ENCODE measurements at regions not wholly inside any gene's neighbourhood (a gene's known extent, or its start where the extent isn't known, plus 50 kb on each side); places are given as distances from the start of the nearest gene placed in this dataset.

DNA sequence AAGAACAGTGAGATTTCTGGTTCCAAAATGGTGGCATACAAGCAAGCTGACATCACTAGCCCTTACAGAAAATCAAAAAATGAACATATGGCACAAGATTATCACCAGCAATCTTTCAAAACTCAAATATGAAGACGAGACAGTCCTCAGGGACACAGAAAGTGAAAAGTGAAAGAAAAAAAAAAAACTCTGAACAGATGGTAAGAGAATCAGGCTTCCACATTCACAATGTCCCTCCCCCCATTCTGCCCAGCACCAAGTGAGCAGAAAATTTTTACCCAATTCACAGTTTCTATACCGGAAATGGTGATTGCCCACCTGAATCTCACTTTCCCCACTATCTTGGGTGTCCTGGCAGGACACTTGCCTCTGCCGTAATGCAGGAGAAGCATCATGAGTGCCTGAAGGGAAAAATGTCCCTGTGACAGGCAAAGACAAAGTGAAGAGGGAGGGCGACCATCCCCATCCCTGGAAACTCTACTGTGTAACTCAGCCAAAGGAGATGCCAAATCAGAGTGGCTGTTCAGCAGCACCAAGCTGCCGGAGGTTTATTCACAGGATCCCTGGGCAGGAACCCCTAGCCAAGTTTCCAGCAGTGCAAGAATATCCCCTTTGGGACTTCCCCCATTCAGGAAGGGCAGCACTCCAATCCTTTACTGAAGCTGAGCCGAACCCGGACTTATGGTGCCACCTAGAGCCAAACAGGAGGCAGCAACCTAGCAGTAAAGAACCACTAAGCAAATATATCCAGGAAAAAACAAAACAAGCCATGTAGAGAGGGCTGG is 312.2 kb downstream of the LRATD1 start:
- DNase-seq, result no peak
- ChIA-PET CTCF (no interaction called here), POLR2A (no interaction called here)
- Mint-ChIP-seq H3K4me1 (no peaks in the 10 kb centered on the region), H3K4me3 (no peak overlapping the region), H3K27me3 (peaks cover 5% of the 10 kb centered on the region), H3K9me3 (no peaks in the 10 kb centered on the region), H3K36me3 (ENCODE audit: low read depth) (no peaks in the 10 kb centered on the region), H3K27ac (no peak overlapping the region)

- Mint-ChIP-seq H3K9me3 (peaks cover 5% of the 10 kb centered on the region), H3K4me1 (no peaks in the 10 kb centered on the region), H3K27ac (no peak overlapping the region), H3K4me3 (no peak overlapping the region), H3K36me3 (ENCODE audit: low read depth) (no peaks in the 10 kb centered on the region), H3K27me3 (peaks cover 5% of the 10 kb centered on the region)
- DNase-seq, result no peak
- ChIA-PET POLR2A (no interaction called here), CTCF (no interaction called here)
These were observed 319.2 kb downstream of the LRATD1 start for GRCh38 chr2:14951569-14952285.

- no peak overlapping the region for H3K4me3 Mint-ChIP-seq
- CTCF ChIA-PET, result no interaction called here
- H3K9me3 Mint-ChIP-seq, result peaks cover 6% of the 10 kb centered on the region
These were observed 320.0 kb downstream of the LRATD1 start for GRCh38 chr2:14952400-14952963.

DNA sequence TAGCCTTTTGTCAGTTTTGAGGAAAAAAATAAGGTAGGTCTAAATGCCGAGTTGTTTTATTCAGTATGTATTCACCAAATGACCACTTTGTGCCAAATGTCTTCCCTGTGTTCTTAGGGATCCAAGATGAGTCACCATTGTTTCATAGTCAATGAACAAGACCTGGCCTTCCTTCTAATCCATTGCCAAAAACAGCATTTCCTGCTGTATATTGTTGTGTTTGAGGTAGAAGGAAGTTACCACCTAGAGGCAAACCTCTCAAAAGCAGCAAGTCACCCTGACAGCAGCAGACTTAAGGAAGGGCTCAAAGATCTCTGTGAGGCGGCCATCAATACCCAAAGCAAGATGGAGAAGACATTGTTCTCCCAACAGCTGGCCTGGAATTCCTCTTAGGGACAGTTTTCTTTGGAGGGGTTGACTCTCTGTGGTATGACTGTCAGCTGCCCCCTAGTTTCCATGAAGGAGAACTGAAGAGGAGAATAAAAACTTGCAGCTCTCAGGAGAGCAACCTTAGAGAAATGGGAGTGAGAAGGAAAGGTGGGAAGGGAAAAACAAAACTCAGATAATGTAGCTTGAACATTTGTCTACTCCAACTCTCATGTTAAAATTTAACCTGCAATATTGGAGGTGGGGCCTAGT is 328.3 kb downstream of the LRATD1 start:
- no peak for DNase-seq
- ChIA-PET CTCF (no interaction called here), POLR2A (no interaction called here)
- peaks cover 8% of the 10 kb centered on the region for H3K9me3 Mint-ChIP-seq
- no peaks in the 10 kb centered on the region for H3K4me1 Mint-ChIP-seq
- H3K27me3 Mint-ChIP-seq, result peaks cover 2% of the 10 kb centered on the region
- H3K27ac Mint-ChIP-seq, result no peak overlapping the region
- H3K4me3 Mint-ChIP-seq, result no peak overlapping the region
- no peaks in the 10 kb centered on the region for H3K36me3 Mint-ChIP-seq (ENCODE audit: low read depth)

More at GRCh38 chr2:14952400-14952963, 320.0 kb downstream of the LRATD1 start:
- no peaks in the 10 kb centered on the region for H3K36me3 Mint-ChIP-seq (ENCODE audit: low read depth)
- peaks cover 6% of the 10 kb centered on the region for H3K27me3 Mint-ChIP-seq
- H3K4me1 Mint-ChIP-seq, result no peaks in the 10 kb centered on the region
- POLR2A ChIA-PET, result no interaction called here
- DNase-seq, result no peak
- no peak overlapping the region for H3K27ac Mint-ChIP-seq

DNA sequence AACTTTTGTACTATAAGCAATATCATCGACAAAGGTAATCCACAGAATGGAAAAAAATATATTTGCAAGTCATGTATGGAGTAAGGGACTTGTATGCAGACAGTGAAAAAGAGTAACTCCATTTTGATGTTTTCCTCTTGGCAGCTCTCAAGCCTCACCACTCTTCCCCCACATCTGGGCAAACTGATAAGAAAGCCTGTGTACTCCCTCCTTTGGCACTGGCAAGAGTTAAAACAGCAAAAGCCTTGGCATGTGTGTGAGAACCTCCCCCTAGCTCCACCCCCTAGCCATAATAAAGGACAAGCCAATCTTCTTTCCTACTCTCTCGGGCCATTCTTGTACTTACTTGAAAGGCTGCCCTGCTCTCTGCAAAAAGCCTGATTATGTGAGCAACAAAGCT is 335.2 kb downstream of the LRATD1 start:
- ChIA-PET CTCF (no interaction called here), POLR2A (no interaction called here)
- no peaks in the 10 kb centered on the region for H3K4me1 Mint-ChIP-seq
- DNase-seq, result no peak
- no peak overlapping the region for H3K27ac Mint-ChIP-seq
- H3K27me3 Mint-ChIP-seq, result peaks cover 2% of the 10 kb centered on the region
- H3K4me3 Mint-ChIP-seq, result no peak overlapping the region
- no peaks in the 10 kb centered on the region for H3K36me3 Mint-ChIP-seq (ENCODE audit: low read depth)
- no peaks in the 10 kb centered on the region for H3K9me3 Mint-ChIP-seq

DNA sequence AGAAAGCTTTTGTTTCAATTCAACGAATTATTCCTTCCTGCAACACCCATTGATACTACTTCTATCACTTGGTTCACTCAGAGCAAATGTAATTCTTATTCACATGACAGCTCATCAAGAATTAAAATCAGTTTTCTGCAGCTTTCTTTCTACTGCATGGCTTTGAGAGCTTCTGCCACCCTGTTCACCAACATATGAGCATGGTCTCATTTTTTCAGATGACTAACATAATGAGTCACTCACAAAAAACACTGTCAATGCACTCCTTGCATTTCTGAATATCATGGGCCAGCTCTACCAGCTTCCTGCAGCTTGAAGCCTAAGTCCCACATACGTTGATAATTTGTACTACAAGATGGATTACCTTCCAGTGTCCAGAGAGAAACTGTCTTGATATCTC is 342.9 kb downstream of the LRATD1 start:
- no peaks in the 10 kb centered on the region for H3K36me3 Mint-ChIP-seq (ENCODE audit: low read depth)
- H3K4me1 Mint-ChIP-seq, result no peaks in the 10 kb centered on the region
- ChIA-PET CTCF (no interaction called here), POLR2A (no interaction called here)
- H3K4me3 Mint-ChIP-seq, result no peak overlapping the region
- H3K9me3 Mint-ChIP-seq, result no peaks in the 10 kb centered on the region
- DNase-seq, result no peak
- H3K27ac Mint-ChIP-seq, result no peak overlapping the region
- peaks cover 5% of the 10 kb centered on the region for H3K27me3 Mint-ChIP-seq

DNA sequence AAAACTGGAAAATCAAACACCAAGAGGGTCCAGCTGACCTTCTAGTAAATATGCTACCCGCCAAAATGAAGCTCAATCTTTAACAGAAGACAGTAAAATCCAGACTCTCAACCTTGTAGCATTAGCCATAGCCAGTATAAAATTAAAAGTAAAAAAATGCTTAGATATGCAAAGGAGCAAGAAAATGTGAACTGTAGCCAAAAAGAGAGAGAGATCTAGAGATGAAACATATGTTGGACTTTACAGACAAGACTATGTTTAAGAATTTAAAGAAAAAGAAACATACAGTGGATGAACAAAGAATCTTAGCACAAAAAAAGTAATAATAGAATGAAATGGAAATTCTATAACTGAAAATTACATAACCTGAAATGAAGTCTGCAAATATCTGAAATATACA is 344.5 kb downstream of the LRATD1 start:
- no peaks in the 10 kb centered on the region for H3K36me3 Mint-ChIP-seq (ENCODE audit: low read depth)
- H3K27me3 Mint-ChIP-seq, result peaks cover 6% of the 10 kb centered on the region
- no peak overlapping the region for H3K27ac Mint-ChIP-seq
- no peak overlapping the region for H3K4me3 Mint-ChIP-seq
- POLR2A ChIA-PET, result no interaction called here
- DNase-seq, result no peak
- no peaks in the 10 kb centered on the region for H3K4me1 Mint-ChIP-seq
- CTCF ChIA-PET, result interaction anchor here (0.5 to 0.6 kb wide), 2 partner anchors 47 to 1796 kb away, joined by 4 to 5 read pairs; no protein-coding TSS in a partner anchor
- H3K9me3 Mint-ChIP-seq, result no peaks in the 10 kb centered on the region

DNA sequence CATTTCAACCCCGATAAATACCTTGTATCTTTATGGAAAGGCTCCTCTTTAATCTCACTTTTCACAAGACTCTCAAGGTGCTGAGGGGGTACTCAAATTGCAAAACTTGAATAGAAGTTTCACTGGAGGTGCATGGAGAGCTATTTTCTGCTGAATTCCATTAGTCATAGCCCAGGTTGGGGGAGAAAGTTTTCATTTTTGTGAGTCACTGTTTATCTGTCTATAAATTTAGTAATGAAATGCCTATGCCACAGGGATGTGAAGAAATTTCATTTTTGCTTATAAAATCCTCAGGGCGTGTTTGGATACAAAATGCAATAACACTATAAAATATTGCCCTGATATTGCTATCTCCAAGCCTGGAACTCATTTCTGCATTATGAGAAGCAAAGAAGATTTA is 346.3 kb downstream of the LRATD1 start:
- H3K27ac Mint-ChIP-seq, result no peak overlapping the region
- CTCF ChIA-PET, result no interaction called here

DNA sequence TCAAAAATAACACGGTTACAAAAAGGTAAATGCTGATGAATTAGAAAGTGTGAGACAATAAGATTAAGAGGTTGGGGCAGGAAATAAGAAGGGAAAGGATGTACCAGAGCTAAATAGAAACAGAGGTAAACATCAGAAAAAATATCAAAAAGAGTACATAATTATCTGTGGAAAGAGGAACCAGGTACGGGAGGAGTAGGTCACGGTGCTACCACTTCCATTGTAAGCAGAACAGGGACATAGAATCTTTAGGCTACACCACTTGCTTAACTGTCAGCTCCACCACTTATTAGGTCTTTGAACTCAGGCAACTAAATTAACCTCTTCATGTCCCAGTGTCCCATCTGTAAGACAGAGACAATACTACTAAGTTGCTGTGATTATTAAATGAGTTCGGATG is 350.3 kb downstream of the LRATD1 start:
- H3K27me3 Mint-ChIP-seq, result peaks cover 25% of the 10 kb centered on the region
- DNase-seq, result no peak
- no peaks in the 10 kb centered on the region for H3K9me3 Mint-ChIP-seq
- H3K36me3 Mint-ChIP-seq (ENCODE audit: low read depth), result no peaks in the 10 kb centered on the region
- no peak overlapping the region for H3K27ac Mint-ChIP-seq
- no peaks in the 10 kb centered on the region for H3K4me1 Mint-ChIP-seq
- CTCF ChIA-PET, result no interaction called here
- POLR2A ChIA-PET, result no interaction called here
- H3K4me3 Mint-ChIP-seq, result no peak overlapping the region

More for the DNA sequence above, 346.3 kb downstream of the LRATD1 start:
- H3K4me3 Mint-ChIP-seq, result no peak overlapping the region
- DNase-seq, result no peak
- H3K36me3 Mint-ChIP-seq (ENCODE audit: low read depth), result no peaks in the 10 kb centered on the region
- POLR2A ChIA-PET, result no interaction called here
- no peaks in the 10 kb centered on the region for H3K9me3 Mint-ChIP-seq
- no peaks in the 10 kb centered on the region for H3K4me1 Mint-ChIP-seq
- H3K27me3 Mint-ChIP-seq, result peaks cover 14% of the 10 kb centered on the region

GRCh38 chr2:14988600-14988999 is 356.1 kb downstream of the LRATD1 start:
- no peak for DNase-seq
- Mint-ChIP-seq H3K4me1 (no peaks in the 10 kb centered on the region), H3K36me3 (ENCODE audit: low read depth) (no peaks in the 10 kb centered on the region), H3K27ac (no peak overlapping the region), H3K27me3 (peaks cover 19% of the 10 kb centered on the region), H3K4me3 (no peak overlapping the region), H3K9me3 (no peaks in the 10 kb centered on the region)
- CTCF ChIA-PET, result no interaction called here
- POLR2A ChIA-PET, result no interaction called here

DNA sequence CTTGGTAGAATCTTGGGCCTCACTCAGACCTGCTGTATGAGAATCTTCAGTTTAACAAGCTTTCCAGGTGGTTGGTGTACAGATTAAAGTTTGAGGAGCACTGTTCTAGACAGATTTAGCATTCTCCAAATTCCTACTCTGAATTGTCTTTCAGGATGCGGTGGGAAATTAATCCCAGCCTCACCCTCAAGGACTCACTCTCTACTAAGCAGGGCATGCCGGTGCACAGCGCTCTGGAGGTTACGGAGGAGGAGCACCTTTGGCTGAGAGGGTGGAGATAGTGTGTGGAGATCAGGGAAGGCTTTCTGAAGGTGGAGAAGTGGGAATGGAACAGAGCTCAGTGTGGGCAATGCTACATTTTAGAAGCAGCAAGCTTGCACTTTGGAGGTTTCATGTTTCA is 359.2 kb downstream of the LRATD1 start:
- no peak overlapping the region for H3K4me3 Mint-ChIP-seq
- no peaks in the 10 kb centered on the region for H3K9me3 Mint-ChIP-seq
- H3K4me1 Mint-ChIP-seq, result no peaks in the 10 kb centered on the region
- ChIA-PET CTCF (no interaction called here), POLR2A (no interaction called here)
- DNase-seq, result no peak
- no peak overlapping the region for H3K27ac Mint-ChIP-seq
- peaks cover 9% of the 10 kb centered on the region for H3K27me3 Mint-ChIP-seq
- no peaks in the 10 kb centered on the region for H3K36me3 Mint-ChIP-seq (ENCODE audit: low read depth)

- H3K36me3 Mint-ChIP-seq (ENCODE audit: low read depth), result no peaks in the 10 kb centered on the region
- peaks cover 12% of the 10 kb centered on the region for H3K27me3 Mint-ChIP-seq
- no peaks in the 10 kb centered on the region for H3K4me1 Mint-ChIP-seq
- no peak overlapping the region for H3K4me3 Mint-ChIP-seq
- H3K9me3 Mint-ChIP-seq, result no peaks in the 10 kb centered on the region
- DNase-seq, result no peak
- ChIA-PET CTCF (no interaction called here), POLR2A (no interaction called here)
- no peak overlapping the region for H3K27ac Mint-ChIP-seq
These were observed 362.2 kb downstream of the LRATD1 start for GRCh38 chr2:14994721-14995120.

DNA sequence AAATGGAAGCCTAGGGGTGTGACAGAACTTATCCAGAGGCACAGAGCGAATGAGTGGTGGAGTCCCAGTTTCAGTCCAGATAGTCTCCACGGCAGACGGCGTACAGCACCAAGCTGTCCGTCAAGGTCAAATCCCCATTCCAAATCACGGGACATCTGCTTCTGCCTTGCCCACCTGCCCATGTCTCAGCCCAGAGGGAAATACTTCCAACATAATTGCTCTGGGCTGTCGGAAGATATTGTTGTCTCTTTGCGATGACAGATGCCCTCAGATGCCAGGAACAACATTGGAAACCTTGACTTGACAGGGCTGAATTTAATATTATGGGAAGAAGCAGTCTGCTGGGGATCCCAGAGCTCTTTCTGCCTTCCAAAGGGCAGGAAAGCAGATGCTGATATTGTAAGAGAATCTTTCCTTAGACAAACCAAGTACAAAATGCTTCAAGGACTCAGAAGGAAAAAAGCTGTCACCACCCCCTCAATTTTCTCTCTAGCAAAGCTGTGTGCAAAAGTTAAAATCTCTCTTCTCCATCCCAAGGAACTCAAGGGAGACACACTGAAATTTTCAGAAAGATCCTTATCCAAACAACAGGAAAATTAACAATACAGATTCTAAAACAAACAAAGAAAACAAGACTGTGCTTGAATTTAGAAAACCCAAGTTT is 364.0 kb downstream of the LRATD1 start:
- Mint-ChIP-seq H3K27me3 (peaks cover 7% of the 10 kb centered on the region), H3K4me1 (no peaks in the 10 kb centered on the region), H3K27ac (no peak overlapping the region), H3K9me3 (no peaks in the 10 kb centered on the region), H3K36me3 (ENCODE audit: low read depth) (no peaks in the 10 kb centered on the region), H3K4me3 (no peak overlapping the region)
- POLR2A ChIA-PET, result no interaction called here
- CTCF ChIA-PET, result no interaction called here
- DNase-seq, result no peak
